ENCODE measurements at regions not wholly inside any gene's neighbourhood (a gene's known extent, or its start where the extent isn't known, plus 50 kb on each side); places are given as distances from the start of the nearest gene placed in this dataset.

DNA sequence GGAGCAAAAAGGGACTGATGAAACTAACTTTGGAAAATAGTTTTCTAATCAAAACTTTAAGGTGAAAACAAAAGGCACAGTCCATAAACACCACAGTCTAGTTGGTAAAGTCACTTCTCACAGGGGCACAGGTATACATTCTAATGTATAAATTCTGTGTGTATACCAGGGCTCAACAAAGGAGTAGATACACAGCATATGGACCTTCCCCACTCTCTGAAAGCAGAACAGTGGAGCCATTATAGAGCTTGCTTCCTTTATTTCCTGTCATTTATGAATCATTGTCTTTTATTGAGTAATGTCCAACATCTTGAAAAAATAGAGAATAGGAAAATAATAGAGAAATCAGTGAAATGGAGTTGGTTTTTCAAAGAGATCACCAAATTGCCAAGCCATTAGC lies 746.5 kb upstream of the CHRM3 start:
- no peaks in the 10 kb centered on the region for H3K36me3 ChIP-seq (ENCODE audit: insufficient read depth, low read length)
- H2AFZ ChIP-seq (ENCODE audit: low read length): no peak overlapping the region
- H3F3A ChIP-seq (ENCODE audit: low read depth): no peaks in the 10 kb centered on the region
- no peak overlapping the region for H3K9ac ChIP-seq (ENCODE audit: low read depth, low read length, poor library complexity, severe bottlenecking)
- H3K9me3 ChIP-seq (ENCODE audit: insufficient read depth, low read depth, low read length): no peaks in the 10 kb centered on the region
- no peaks in the 10 kb centered on the region for H4K20me1 ChIP-seq (ENCODE audit: insufficient read depth, low read length, poor library complexity, severe bottlenecking)
- no peak overlapping the region for H3K4me2 ChIP-seq (ENCODE audit: low read depth, low read length, poor library complexity, severe bottlenecking)
- H3K9me2 ChIP-seq (replicated peaks; ENCODE audit: low read depth, low read length): no peaks in the 10 kb centered on the region
- no peaks in the 10 kb centered on the region for H3K79me2 ChIP-seq (ENCODE audit: insufficient read depth, low read length)
- H3K27me3 ChIP-seq (ENCODE audit: insufficient read depth, low read length, poor library complexity, severe bottlenecking): no peaks in the 10 kb centered on the region
- no peaks in the 10 kb centered on the region for H3K4me1 ChIP-seq (ENCODE audit: insufficient read depth, low read length, poor library complexity, severe bottlenecking)
- TF ChIP-seq, protein P1, sequence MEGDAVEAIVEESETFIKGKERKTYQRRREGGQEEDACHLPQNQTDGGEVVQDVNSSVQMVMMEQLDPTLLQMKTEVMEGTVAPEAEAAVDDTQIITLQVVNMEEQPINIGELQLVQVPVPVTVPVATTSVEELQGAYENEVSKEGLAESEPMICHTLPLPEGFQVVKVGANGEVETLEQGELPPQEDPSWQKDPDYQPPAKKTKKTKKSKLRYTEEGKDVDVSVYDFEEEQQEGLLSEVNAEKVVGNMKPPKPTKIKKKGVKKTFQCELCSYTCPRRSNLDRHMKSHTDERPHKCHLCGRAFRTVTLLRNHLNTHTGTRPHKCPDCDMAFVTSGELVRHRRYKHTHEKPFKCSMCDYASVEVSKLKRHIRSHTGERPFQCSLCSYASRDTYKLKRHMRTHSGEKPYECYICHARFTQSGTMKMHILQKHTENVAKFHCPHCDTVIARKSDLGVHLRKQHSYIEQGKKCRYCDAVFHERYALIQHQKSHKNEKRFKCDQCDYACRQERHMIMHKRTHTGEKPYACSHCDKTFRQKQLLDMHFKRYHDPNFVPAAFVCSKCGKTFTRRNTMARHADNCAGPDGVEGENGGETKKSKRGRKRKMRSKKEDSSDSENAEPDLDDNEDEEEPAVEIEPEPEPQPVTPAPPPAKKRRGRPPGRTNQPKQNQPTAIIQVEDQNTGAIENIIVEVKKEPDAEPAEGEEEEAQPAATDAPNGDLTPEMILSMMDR (conservative IDR thresholded peaks at IDR 0.05; ENCODE audit: low read length): no peak
- TF ChIP-seq EZH2phosphoT487 (IDR thresholded peaks at IDR 0.05; ENCODE audit: borderline replicate concordance): no peak
- no peak overlapping the region for H3K4me3 ChIP-seq (ENCODE audit: low read length, poor library complexity, severe bottlenecking)

DNA sequence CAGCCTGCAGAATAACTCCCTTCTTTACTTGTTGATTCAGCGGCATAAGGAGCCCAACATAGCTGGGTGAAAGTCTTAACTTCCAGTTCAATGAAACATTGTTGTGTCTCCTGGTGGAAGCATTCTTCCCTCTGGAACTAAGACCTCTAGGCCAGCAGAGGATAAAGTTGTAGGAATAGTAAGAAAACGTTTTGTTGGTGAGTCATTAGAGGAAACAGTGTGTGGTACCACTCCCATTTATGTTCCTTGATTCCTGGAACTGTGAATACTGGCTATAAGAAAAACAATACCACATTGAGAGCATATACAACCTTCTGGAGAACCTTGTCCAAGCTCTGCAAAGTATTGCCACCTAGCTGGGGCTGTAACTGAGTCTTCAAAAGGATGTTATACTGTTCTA lies 737.4 kb upstream of the ZP4 start:
- Histone ChIP-seq H3K36me3 (ENCODE audit: insufficient read depth, low read length) (no peaks in the 10 kb centered on the region), H3K9ac (ENCODE audit: low read depth, low read length, poor library complexity, severe bottlenecking) (no peak overlapping the region), H2AFZ (ENCODE audit: low read length) (no peak overlapping the region), H3F3A (ENCODE audit: low read depth) (no peaks in the 10 kb centered on the region), H3K4me2 (ENCODE audit: low read depth, low read length, poor library complexity, severe bottlenecking) (no peak overlapping the region), H3K9me3 (ENCODE audit: insufficient read depth, low read depth, low read length) (no peaks in the 10 kb centered on the region), H3K79me2 (ENCODE audit: insufficient read depth, low read length) (no peaks in the 10 kb centered on the region), H3K4me1 (ENCODE audit: insufficient read depth, low read length, poor library complexity, severe bottlenecking) (no peaks in the 10 kb centered on the region), H3K4me3 (ENCODE audit: low read length, poor library complexity, severe bottlenecking) (no peak overlapping the region), H3K9me2 (replicated peaks; ENCODE audit: low read depth, low read length) (no peaks in the 10 kb centered on the region), H3K27me3 (ENCODE audit: insufficient read depth, low read length, poor library complexity, severe bottlenecking) (no peaks in the 10 kb centered on the region), H4K20me1 (ENCODE audit: insufficient read depth, low read length, poor library complexity, severe bottlenecking) (no peaks in the 10 kb centered on the region)
- TF ChIP-seq EZH2phosphoT487 (IDR thresholded peaks at IDR 0.05; ENCODE audit: borderline replicate concordance): no peak
- TF ChIP-seq, protein P1 (conservative IDR thresholded peaks at IDR 0.05; ENCODE audit: low read length): no peak

DNA sequence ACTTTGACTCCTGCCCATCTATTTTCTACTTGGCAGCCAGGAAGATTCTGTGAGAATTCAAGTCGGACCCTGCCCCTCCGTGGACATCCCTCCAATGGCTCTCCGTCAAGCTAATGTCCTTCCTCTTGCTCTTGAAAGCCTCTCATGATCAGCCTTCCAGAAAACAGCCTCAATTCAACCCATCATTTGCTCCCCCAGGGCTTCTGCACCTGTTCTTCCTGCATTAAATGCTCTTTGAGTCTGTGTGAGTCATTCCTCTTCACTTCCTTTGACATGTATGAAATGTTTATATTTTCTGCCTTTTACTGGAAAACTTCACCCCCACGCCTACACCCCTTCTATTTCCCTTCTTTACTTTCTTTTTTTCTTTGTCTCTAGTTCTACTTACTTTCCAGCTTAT lies 734.1 kb upstream of the ZP4 start:
- H3K4me1 ChIP-seq (ENCODE audit: insufficient read depth, low read length, poor library complexity, severe bottlenecking): no peaks in the 10 kb centered on the region
- no peak for TF ChIP-seq EZH2phosphoT487 (IDR thresholded peaks at IDR 0.05; ENCODE audit: borderline replicate concordance)
- TF ChIP-seq, protein P1 (conservative IDR thresholded peaks at IDR 0.05; ENCODE audit: low read length): no peak
- H3K4me2 ChIP-seq (ENCODE audit: low read depth, low read length, poor library complexity, severe bottlenecking): no peak overlapping the region
- H4K20me1 ChIP-seq (ENCODE audit: insufficient read depth, low read length, poor library complexity, severe bottlenecking): no peaks in the 10 kb centered on the region
- no peaks in the 10 kb centered on the region for H3K27me3 ChIP-seq (ENCODE audit: insufficient read depth, low read length, poor library complexity, severe bottlenecking)
- no peaks in the 10 kb centered on the region for H3K79me2 ChIP-seq (ENCODE audit: insufficient read depth, low read length)
- no peak overlapping the region for H2AFZ ChIP-seq (ENCODE audit: low read length)
- H3K9me3 ChIP-seq (ENCODE audit: insufficient read depth, low read depth, low read length): no peaks in the 10 kb centered on the region
- no peak overlapping the region for H3K9ac ChIP-seq (ENCODE audit: low read depth, low read length, poor library complexity, severe bottlenecking)
- no peaks in the 10 kb centered on the region for H3K36me3 ChIP-seq (ENCODE audit: insufficient read depth, low read length)
- H3F3A ChIP-seq (ENCODE audit: low read depth): no peaks in the 10 kb centered on the region
- H3K9me2 ChIP-seq (replicated peaks; ENCODE audit: low read depth, low read length): no peaks in the 10 kb centered on the region
- no peak overlapping the region for H3K4me3 ChIP-seq (ENCODE audit: low read length, poor library complexity, severe bottlenecking)
